Coronary artery (tissue), 2 donors: ENCODE measurements at regions not wholly inside any gene's neighbourhood (a gene's known extent, or its start where the extent isn't known, plus 50 kb on each side); places are given as distances from the start of the nearest gene placed in this dataset.

Source experiments
- DNase-seq: peaks from one replicate; pipeline ENCODE4 v3.0.0-alpha.2; 2017; ENCODE audit warnings: low spot score
- H3K27ac ChIP-seq, 2 donors: fragments of 200-600 bp; sonication (generic); one replicate each; pipeline ENCODE4 v1.5.1; 2016 to 2019
- H3K4me3 ChIP-seq: fragments of 200-600 bp; sonication (generic); 2 replicates; pipeline ENCODE4 v1.5.1; 2016; ENCODE audit warnings: mild to moderate bottlenecking, moderate library complexity
- CTCF ChIP-seq: fragments of 200-600 bp; sonication (generic); IDR thresholded peaks from one replicate; pipeline ENCODE4 v1.5.1; 2019; ENCODE audit warnings: antibody characterized with exemption

- Histone ChIP-seq H3K27ac (no peak overlapping the region), H3K4me3 (no peak overlapping the region)
- TF ChIP-seq CTCF, result no peak
- no peak for DNase-seq
These were observed 186.6 kb upstream of the RMST start for GRCh38 chr12:97275728-97276590.

GRCh38 chr12:97276661-97277429 is 185.8 kb upstream of the RMST start:
- Histone ChIP-seq H3K4me3 (no peak overlapping the region), H3K27ac (no peak overlapping the region)
- TF ChIP-seq CTCF, result no peak
- DNase-seq, result no peak

GRCh38 chr12:97283297-97283696 is 179.3 kb upstream of the RMST start:
- no peak overlapping the region for H3K4me3 ChIP-seq
- no peak for DNase-seq
- no peak overlapping the region for H3K27ac ChIP-seq
- no peak for TF ChIP-seq CTCF

DNA sequence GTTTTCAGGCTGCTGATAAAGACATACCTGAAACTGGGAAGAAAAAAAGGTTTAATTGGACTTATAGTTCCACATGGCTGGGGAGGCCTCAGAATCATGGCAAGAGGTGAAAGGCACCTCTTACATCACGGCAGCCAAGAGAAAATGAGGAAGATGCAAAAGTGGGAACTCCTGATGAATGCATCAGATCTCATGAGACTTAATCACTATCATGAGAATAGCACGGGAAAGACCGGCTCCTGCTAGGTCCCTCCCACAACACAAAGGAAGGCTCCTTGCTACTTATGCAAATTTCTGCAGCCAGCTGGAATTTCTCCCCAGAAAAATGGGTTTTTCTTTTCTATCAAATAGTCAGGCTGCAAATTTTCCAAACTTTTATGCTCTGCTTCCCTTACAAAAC is 174.1 kb upstream of the RMST start:
- H3K27ac ChIP-seq, result no peak overlapping the region
- DNase-seq, result no peak
- no peak for TF ChIP-seq CTCF
- H3K4me3 ChIP-seq, result no peak overlapping the region

- no peak for TF ChIP-seq CTCF
- H3K27ac ChIP-seq, result no peak overlapping the region
These were observed 170.0 kb upstream of the RMST start for GRCh38 chr12:97292588-97292987.

DNA sequence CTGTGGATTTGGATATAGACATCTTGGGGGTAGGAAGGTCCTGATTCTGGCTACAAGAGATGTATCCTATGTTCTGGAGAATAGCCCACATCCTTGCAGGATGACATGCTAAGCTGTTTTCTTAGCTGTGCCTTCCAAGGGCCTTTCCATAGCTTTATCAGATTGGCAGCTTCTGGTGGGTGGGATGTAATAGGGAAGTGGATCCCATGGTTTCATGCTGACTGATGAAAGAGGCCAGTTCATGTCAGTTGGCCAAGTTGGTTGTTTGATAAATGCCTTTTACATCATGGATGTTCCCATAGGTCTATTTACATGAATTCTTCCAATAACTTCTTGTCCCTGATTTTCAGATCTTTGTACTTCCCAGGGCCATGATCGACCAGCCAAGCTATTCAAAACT is 169.1 kb upstream of the RMST start:
- DNase-seq, result no peak
- Histone ChIP-seq H3K4me3 (no peak overlapping the region), H3K27ac (no peak overlapping the region)
- TF ChIP-seq CTCF, result no peak

More at GRCh38 chr12:97292588-97292987, 170.0 kb upstream of the RMST start:
- H3K4me3 ChIP-seq, result no peak overlapping the region
- DNase-seq, result no peak
